ENCODE measurements at regions not wholly inside any gene's neighbourhood (a gene's known extent, or its start where the extent isn't known, plus 50 kb on each side); places are given as distances from the start of the nearest gene placed in this dataset.

DNA sequence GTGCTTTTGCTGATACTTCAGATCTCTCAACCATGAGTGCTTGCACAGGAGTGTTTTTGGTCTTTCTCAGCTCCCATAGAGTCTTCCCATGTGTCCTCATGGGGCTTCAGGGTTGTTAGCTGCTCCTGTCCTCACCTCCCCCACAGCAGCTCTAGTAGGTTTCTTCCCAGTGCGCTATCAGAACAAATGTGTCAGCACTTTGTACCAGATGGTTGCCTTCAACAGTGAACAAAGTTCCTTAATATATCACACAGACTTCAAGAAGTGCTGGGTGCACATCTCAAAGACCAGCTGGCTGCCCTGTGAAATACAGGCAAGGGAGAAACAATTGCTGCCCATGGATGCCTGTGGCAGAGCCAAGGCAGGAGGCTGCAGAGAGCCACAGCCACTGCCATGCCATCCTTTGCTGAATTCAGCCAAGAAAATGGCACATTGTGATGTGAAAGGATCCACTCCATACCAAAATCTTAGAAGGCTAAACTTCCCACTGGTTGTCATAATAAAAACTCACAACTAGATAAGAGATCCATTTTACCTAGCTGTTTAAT, 471.3 kb downstream of the C6orf118 start:
- TF ChIP-seq, protein P1, sequence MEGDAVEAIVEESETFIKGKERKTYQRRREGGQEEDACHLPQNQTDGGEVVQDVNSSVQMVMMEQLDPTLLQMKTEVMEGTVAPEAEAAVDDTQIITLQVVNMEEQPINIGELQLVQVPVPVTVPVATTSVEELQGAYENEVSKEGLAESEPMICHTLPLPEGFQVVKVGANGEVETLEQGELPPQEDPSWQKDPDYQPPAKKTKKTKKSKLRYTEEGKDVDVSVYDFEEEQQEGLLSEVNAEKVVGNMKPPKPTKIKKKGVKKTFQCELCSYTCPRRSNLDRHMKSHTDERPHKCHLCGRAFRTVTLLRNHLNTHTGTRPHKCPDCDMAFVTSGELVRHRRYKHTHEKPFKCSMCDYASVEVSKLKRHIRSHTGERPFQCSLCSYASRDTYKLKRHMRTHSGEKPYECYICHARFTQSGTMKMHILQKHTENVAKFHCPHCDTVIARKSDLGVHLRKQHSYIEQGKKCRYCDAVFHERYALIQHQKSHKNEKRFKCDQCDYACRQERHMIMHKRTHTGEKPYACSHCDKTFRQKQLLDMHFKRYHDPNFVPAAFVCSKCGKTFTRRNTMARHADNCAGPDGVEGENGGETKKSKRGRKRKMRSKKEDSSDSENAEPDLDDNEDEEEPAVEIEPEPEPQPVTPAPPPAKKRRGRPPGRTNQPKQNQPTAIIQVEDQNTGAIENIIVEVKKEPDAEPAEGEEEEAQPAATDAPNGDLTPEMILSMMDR (IDR thresholded peaks at IDR 0.05): no peak

DNA sequence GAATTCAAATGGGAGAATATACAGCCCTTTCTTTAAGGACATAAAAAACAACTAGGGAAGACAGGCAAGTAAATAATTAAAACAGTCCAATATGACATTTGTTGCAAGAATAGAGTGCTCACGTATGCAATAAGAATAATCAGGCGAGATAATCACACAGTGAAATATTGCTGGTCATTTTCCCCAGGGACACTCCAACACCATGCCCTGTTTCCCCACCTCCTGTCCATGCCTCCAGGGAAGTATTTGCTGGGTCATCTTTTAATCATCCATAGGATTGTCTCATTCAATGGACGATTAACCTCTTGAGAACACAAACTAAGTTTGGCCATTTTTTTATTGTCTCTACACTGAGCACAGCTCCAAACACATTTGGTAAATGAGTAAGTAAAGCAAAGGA, 472.9 kb downstream of the C6orf118 start:
- TF ChIP-seq, protein P1 (IDR thresholded peaks at IDR 0.05): no peak

GRCh38 chr6:164832410-164832809, 477.0 kb downstream of the C6orf118 start:
- TF ChIP-seq, protein P1 (IDR thresholded peaks at IDR 0.05): no peak

GRCh38 chr6:164827537-164827936, 481.9 kb downstream of the C6orf118 start:
- TF ChIP-seq, protein P1 (IDR thresholded peaks at IDR 0.05): no peak

DNA sequence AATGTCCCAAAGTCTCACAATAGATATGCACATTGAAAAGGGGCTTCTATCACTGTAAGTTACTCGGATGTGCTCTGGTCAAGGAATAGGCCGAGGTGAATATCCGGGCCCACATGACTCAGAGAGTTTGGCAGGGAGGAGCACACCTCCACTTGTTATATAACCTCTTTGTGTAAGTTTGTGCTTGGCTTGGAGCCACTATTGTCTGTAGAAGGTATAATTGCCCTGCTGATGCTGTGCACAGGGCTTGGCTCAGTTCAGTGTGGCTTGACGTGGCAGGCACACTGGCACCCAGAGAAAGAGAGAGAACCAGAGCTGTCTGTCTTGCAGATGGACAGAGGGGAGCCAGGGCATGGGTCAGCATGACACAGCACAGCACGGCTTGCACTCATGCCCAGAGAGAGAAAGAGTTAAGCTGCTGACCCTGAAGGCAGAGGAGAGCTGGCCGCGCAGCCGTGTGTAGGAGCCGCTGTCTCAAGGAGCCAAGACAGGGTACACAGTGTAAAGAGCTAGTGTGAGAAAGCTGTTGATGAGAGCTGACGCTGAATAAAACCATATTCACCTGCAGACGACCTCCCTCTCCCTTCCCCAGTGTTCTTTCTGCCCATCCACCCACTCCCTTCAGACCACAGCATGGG, 482.5 kb downstream of the C6orf118 start:
- TF ChIP-seq, protein P1 (IDR thresholded peaks at IDR 0.05): no peak

DNA sequence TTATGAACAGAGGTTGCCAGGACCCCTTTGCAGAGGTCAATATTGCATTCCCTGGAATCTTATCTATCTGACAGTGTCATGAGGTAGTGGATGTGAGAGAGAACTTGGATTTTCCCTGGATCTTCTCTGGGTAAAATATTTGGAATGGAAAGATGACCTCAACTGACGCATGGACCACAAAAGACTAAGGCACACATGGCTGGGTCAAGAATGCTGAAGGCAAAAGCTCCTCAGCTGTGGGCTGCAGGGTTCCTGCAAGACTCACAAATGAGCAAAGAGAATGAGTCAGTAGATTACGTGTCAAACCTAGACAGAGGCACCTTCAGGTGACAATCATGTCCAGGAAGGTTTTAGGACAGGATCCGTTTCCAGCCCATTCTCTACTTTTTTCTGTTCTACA, 484.0 kb downstream of the C6orf118 start:
- TF ChIP-seq, protein P1 (IDR thresholded peaks at IDR 0.05): no peak

DNA sequence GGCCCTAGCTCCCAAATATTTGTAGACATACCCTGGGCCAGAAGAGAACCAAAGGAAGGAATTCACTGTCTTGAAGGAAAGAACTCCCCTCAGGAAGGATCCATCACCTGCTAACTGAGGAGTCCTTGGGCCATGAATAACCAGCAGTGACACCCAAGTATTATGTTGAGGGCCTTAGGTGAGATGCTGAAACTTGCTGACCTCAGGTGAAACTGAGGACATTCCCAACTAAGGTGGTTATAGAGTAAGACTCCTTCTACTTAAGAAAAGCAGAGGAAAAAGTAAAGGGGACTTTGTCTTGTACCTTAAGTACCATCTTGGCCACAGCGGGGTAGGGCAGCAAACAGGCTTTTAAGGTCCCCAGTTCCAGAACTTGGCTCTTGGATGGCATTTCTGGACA, 491.7 kb downstream of the C6orf118 start:
- TF ChIP-seq, protein P1 (IDR thresholded peaks at IDR 0.05): no peak

DNA sequence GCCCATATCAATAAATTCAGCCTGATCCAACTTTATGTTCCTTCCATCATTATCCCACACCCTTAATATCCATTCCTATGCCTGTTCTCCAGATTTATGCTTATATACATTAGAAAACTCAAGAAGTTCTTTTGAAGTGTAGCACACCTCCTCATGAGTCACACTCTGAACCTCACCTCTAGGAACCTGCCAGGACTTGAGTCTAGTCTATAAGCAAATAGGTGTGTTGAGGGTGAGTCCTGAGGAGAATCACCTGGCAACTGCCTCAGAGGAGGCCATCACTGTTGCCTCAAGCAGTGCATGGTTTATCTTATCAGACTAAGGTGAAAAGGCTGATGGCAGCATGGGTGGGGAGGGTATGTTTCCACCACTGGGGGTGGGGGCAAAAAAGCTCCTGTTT, 496.7 kb downstream of the C6orf118 start:
- TF ChIP-seq, protein P1 (IDR thresholded peaks at IDR 0.05): no peak
